Activated naive CD8-positive, alpha-beta T cell treated with anti-CD3 and anti-CD28 coated beads, Interleukin-2, amount 10 ng/mL, durations not matched to agents 7 days and 5 days (primary cell): ENCODE measurements at regions not wholly inside any gene's neighbourhood (a gene's known extent, or its start where the extent isn't known, plus 50 kb on each side); places are given as distances from the start of the nearest gene placed in this dataset.
A peak's percentile ranks its signal among the peaks of the same experiment; 100 is the strongest.
"Not testable (repeated sequence)": the region's sequence is repeated elsewhere in the genome, so short reads cannot be mapped to it uniquely, and the experiment has no call there.

ENCODE experiments used
- ATAC-seq: fragments of 150-1000 bp; cut with Tn5 transposase; one replicate; pipeline ENCODE4 v1.10.0; 2021; ENCODE audit warnings: low read depth, moderate library complexity
- POLR2A ChIA-PET: fragments of 350-600 bp; sonication (Branson Sonifier 250); formaldehyde crosslinking; loops from one replicate; lab custom pipeline; 2021; ENCODE audit warnings: antibody characterized with exemption; lab: Charles Lee
- DNase-seq: peaks from one replicate; pipeline ENCODE4 v3.0.0; 2021
- H3K27ac Mint-ChIP-seq: one replicate; pipeline ENCODE4 v1.8.0; 2022; ENCODE audit warnings: mild to moderate bottlenecking, mixed read lengths
- H3K27me3 Mint-ChIP-seq: one replicate; pipeline ENCODE4 v1.8.0; 2022; ENCODE audit warnings: mild to moderate bottlenecking, moderate library complexity, mixed read lengths
- H3K36me3 Mint-ChIP-seq: one replicate; pipeline ENCODE4 v1.8.0; 2021; ENCODE audit warnings: mild to moderate bottlenecking, mixed read lengths
- H3K4me1 Mint-ChIP-seq: one replicate; pipeline ENCODE4 v1.8.0; 2021; ENCODE audit warnings: mixed read lengths
- H3K4me3 Mint-ChIP-seq: one replicate; pipeline ENCODE4 v1.8.0; 2022; ENCODE audit warnings: mild to moderate bottlenecking, moderate library complexity, mixed read lengths
- H3K9me3 Mint-ChIP-seq: one replicate; pipeline ENCODE4 v1.8.0; 2021; ENCODE audit warnings: mixed read lengths

DNA sequence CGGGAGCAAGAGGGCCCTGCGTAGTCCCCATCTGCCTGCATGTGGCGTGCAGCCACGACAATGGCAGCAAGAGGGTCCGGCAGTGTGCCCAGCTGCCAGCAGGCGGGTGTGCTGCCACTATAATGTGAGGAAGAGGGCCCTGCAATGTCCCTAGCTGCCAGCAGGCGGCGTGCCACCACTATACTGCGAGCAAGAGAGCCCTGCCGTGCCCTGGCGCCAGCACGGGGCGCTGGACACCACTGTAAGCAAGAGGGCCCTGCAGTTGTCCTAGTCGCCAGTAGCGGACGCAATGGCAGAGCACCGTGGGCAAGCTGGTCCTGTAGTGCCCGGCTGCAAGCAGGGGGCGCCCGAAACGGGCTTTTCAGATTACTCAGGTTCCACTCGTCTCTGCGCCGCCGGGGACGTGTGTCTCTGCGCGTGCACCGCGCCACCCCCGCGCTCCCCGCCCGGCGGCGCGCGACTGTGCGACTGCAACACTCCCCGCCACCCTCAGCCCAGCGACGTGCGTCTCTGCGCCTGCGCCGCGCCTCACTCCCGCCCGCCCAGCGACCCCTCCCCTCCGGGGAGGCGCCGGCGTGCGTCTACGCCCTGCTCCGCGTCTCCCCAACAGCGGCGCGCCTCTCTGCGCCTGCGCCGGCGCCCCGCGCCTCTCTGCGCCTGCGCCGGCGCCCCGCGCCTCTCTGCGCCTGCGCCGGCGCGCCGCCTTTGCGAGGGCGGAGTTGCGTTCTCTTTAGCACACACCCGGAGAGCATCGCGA is 159.4 kb upstream of the FRG2B start:
- DNase-seq: peak; percentile 28
- H3K9me3 Mint-ChIP-seq, H3K27me3 Mint-ChIP-seq, POLR2A ChIA-PET, H3K4me1 Mint-ChIP-seq, H3K36me3 Mint-ChIP-seq, H3K27ac Mint-ChIP-seq, H3K4me3 Mint-ChIP-seq, ATAC-seq: not testable (repeated sequence)

- H3K4me3 Mint-ChIP-seq, POLR2A ChIA-PET, H3K27me3 Mint-ChIP-seq, DNase-seq, H3K36me3 Mint-ChIP-seq, H3K9me3 Mint-ChIP-seq, H3K4me1 Mint-ChIP-seq, H3K27ac Mint-ChIP-seq, ATAC-seq: not testable (repeated sequence)
These were observed 158.6 kb upstream of the FRG2B start for GRCh38 chr10:133785178-133785577.

GRCh38 chr10:133765308-133765707 is 138.7 kb upstream of the FRG2B start:
- POLR2A ChIA-PET, H3K27ac Mint-ChIP-seq, H3K27me3 Mint-ChIP-seq, H3K4me3 Mint-ChIP-seq, H3K9me3 Mint-ChIP-seq, H3K4me1 Mint-ChIP-seq, ATAC-seq, H3K36me3 Mint-ChIP-seq, DNase-seq: not testable (repeated sequence)

DNA sequence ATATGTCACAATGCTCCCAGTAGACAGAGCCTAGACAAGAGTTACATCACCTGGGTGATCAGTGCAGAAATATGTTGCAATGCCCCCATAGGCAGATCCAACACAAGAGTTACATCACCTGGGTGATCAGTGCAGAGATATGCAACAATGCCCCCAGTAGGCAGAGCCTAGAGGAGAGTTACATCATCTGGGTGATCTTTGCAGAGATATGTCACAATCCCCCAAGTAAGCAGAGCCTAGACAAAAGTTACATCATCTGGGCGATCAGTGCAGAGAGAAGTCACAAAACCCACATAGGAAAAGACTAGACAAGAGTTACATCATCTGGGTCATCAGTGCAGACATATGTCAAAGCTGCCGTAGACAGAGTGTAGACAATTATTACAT is 138.2 kb upstream of the FRG2B start:
- H3K4me1 Mint-ChIP-seq, H3K9me3 Mint-ChIP-seq, POLR2A ChIA-PET: not testable (repeated sequence)

DNA sequence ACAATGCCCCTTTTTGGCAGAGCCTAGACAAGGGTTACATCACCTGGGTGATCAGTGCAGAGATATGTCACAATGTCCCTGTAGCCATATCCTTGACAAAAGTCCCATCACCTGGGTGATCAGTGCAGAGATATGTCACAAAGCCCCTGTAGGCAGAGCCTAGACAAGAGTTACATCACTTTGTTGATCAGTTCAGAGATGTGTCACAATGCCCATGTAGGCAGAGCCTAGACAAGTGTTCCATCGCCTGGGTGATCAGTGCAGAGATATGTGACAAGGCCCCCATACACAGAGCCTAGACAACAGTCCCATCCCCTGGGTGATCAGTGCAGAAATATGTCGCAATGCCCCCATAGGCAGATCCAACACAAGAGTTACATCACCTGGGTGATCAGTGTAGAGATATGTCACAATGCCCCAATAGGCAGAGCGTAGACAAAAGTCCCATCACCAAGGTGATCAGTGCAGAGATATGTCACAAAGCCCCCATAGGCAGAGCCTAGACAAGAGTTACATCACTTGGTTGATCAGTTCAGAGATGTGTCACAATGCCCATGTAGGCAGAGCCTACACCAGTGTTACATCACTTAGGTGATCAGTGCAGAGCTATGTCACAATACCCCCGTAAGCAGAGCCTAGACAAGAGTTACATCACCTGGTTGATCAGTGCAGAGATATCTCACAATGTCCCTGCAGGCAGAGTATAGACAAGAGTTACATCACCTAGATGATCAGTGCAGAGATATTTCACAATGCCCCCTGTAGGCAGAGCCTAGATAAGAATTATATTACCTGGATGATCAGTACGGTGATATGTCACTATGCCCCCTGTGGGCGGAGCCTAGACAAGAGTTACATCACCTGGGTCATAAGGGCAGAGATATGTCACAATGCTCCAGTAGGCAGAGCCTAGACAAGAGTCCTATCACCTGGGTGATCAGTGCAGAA is 137.6 kb upstream of the FRG2B start:
- H3K27me3 Mint-ChIP-seq, H3K4me1 Mint-ChIP-seq, H3K9me3 Mint-ChIP-seq, ATAC-seq, POLR2A ChIA-PET, H3K36me3 Mint-ChIP-seq, H3K4me3 Mint-ChIP-seq, H3K27ac Mint-ChIP-seq: not testable (repeated sequence)
- DNase-seq: peak; percentile 4

More for the DNA sequence above, 138.2 kb upstream of the FRG2B start:
- ATAC-seq, H3K36me3 Mint-ChIP-seq, DNase-seq, H3K4me3 Mint-ChIP-seq, H3K27ac Mint-ChIP-seq, H3K27me3 Mint-ChIP-seq: not testable (repeated sequence)

DNA sequence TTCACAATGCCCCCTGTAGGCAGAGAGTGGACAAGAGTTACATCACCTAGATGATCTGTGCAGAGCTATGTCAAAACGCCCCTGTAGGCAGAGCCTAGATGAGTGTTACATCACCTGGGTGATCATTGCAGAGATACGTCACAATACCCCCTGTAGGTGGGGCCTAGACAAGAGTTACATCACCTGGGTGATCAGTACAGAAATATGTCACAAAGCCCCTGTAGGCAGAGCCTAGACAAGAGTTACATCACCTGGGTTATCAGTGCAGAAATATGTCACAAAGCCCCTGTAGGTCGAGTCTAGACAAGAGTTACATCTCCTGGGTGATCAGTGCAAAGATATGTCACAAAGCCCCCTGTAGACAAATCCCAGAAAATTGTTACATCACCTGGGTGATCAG is 136.6 kb upstream of the FRG2B start:
- H3K4me3 Mint-ChIP-seq, H3K27me3 Mint-ChIP-seq, H3K36me3 Mint-ChIP-seq, H3K27ac Mint-ChIP-seq, POLR2A ChIA-PET, H3K9me3 Mint-ChIP-seq, DNase-seq, H3K4me1 Mint-ChIP-seq, ATAC-seq: not testable (repeated sequence)

DNA sequence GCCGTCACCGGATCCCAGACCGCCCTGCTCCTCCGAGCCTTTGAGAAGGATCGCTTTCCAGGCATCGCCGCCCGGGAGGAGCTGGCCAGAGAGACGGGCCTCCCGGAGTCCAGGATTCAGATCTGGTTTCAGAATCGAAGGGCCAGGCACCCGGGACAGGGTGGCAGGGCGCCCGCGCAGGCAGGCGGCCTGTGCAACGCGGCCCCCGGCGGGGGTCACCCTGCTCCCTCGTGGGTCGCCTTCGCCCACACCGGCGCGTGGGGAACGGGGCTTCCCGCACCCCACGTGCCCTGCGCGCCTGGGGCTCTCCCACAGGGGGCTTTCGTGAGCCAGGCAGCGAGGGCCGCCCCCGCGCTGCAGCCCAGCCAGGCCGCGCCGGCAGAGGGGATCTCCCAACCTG is 127.0 kb upstream of the FRG2B start:
- H3K4me3 Mint-ChIP-seq, ATAC-seq, H3K27ac Mint-ChIP-seq, DNase-seq, H3K9me3 Mint-ChIP-seq, H3K27me3 Mint-ChIP-seq, POLR2A ChIA-PET, H3K4me1 Mint-ChIP-seq, H3K36me3 Mint-ChIP-seq: not testable (repeated sequence)
